WERI-Rb-1 (cell line): ENCODE measurements at regions not wholly inside any gene's neighbourhood (a gene's known extent, or its start where the extent isn't known, plus 50 kb on each side); places are given as distances from the start of the nearest gene placed in this dataset.

Experiments used
- DNase-seq: peaks from one replicate; pipeline ENCODE4 v3.0.0-alpha.2; 2020
- H3K27ac ChIP-seq: fragments of 250-450 bp; sonication (Bioruptor Pico); 2 replicates; pipeline ENCODE4 v1.5.1; 2020; ENCODE audit warnings: mild to moderate bottlenecking, moderate library complexity
- H3K27me3 ChIP-seq: fragments of 250-450 bp; sonication (Bioruptor Pico); 2 replicates; pipeline ENCODE4 v1.5.1; 2021; ENCODE audit warnings: mild to moderate bottlenecking, low read depth, moderate library complexity; ENCODE audit not compliant: insufficient read depth, severe bottlenecking
- H3K36me3 ChIP-seq: fragments of 250-450 bp; sonication (Bioruptor Pico); 2 replicates; pipeline ENCODE4 v1.5.1; 2020; ENCODE audit warnings: mild to moderate bottlenecking, moderate library complexity
- H3K4me3 ChIP-seq: 2 replicates; pipeline ENCODE4 v1.5.1; 2011; ENCODE audit warnings: low read depth, mild to moderate bottlenecking, control low read depth, low read length
- H3K9me3 ChIP-seq: fragments of 250-450 bp; sonication (Bioruptor Pico); 2 replicates; pipeline ENCODE4 v1.5.1; 2021; ENCODE audit warnings: mild to moderate bottlenecking, moderate library complexity; ENCODE audit not compliant: severe bottlenecking
- TF ChIP-seq, protein P1 (sequence below): IDR thresholded peaks from 2 replicates; pipeline ENCODE4 v1.5.1; 2011; ENCODE audit warnings: low read depth, mild to moderate bottlenecking, control low read depth, inconsistent platforms, low read length

DNA sequence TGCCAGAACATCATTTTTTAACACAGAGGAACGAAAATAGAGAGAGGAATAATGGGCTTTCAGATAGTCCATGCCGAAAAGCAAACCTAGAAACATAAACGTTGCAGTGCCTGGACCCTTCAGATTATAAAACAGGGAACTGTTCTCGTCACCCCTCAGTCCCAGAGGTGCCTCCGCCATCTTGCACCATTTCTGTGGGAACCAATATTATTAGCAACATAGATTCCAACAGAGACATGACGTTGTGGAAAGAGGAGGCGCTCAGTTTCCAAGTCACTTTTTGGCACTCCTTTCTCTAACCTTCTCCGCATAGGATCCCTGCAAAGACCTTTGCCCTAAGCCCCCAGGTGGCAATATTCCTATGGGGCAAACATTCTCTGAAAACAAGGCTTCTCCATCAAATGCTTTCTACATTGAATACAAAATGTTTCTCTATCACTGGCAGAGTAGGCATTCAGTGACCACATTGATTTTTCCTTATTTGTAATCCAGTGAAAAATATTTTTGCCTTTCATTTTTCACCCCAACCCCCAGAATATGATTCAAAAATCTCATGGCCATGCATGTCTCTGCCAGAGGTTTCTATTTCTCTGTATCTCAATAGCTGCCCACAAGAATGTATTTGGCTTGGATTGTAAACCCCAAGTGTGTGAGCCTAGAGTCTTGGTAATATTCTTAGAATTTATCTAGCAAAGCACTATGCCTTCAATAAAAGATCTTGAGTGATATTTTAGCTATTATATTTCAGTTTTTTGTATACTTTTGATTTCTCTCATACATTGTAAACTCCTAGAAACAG is 500.8 kb upstream of the WWC1 start:
- no peaks in the 10 kb centered on the region for H3K36me3 ChIP-seq
- no peaks in the 10 kb centered on the region for H3K27me3 ChIP-seq
- DNase-seq = no peak
- H3K27ac ChIP-seq = no peak overlapping the region
- no peak overlapping the region for H3K4me3 ChIP-seq
- TF ChIP-seq, protein P1, sequence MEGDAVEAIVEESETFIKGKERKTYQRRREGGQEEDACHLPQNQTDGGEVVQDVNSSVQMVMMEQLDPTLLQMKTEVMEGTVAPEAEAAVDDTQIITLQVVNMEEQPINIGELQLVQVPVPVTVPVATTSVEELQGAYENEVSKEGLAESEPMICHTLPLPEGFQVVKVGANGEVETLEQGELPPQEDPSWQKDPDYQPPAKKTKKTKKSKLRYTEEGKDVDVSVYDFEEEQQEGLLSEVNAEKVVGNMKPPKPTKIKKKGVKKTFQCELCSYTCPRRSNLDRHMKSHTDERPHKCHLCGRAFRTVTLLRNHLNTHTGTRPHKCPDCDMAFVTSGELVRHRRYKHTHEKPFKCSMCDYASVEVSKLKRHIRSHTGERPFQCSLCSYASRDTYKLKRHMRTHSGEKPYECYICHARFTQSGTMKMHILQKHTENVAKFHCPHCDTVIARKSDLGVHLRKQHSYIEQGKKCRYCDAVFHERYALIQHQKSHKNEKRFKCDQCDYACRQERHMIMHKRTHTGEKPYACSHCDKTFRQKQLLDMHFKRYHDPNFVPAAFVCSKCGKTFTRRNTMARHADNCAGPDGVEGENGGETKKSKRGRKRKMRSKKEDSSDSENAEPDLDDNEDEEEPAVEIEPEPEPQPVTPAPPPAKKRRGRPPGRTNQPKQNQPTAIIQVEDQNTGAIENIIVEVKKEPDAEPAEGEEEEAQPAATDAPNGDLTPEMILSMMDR = no peak
- H3K9me3 ChIP-seq = no peaks in the 10 kb centered on the region

DNA sequence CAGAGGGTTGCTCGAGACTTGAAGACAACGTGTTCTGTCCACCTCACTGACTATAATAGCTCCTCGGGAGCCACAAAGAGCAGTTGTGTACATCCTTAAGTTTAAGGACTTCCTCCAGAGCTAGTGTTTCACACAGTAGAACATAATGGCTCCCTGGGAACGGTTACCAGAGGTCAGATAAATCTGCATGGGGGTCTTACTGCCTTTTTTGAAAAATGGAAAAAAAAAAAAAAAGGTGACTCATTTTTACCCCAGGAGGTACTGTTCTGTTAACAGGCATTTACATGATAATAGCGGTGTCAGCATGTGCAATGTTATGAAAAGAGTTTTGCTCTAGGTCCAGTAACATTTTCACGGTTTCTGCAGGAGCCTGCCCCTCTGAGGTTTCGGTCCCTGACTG is 498.9 kb upstream of the WWC1 start:
- Histone ChIP-seq H3K4me3 (no peak overlapping the region), H3K27ac (no peak overlapping the region), H3K27me3 (no peaks in the 10 kb centered on the region), H3K36me3 (no peaks in the 10 kb centered on the region), H3K9me3 (no peaks in the 10 kb centered on the region)
- TF ChIP-seq, protein P1 = no peak
- no peak for DNase-seq

DNA sequence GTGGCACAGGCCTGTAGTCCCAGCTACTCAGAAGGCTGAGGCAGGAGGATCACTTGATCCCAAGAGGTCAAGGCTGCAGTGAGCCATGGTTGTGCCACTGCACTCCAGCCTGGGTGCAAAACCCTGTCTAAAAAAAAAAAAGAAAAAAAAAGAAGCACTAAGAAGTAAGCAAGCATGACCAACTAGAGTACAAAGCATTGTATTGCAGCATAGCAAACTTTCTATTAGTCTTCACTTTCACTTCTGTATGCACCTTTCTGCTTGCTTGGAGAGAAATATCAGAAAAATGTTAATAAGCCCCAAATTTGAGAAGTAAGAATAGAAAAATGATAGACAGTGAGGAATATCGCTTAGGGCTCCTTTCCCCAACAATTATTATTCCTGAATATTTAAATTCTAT is 497.7 kb upstream of the WWC1 start:
- Histone ChIP-seq H3K9me3 (no peaks in the 10 kb centered on the region), H3K27ac (no peak overlapping the region), H3K27me3 (no peaks in the 10 kb centered on the region), H3K4me3 (no peak overlapping the region), H3K36me3 (no peaks in the 10 kb centered on the region)
- TF ChIP-seq, protein P1 = no peak
- DNase-seq = no peak

DNA sequence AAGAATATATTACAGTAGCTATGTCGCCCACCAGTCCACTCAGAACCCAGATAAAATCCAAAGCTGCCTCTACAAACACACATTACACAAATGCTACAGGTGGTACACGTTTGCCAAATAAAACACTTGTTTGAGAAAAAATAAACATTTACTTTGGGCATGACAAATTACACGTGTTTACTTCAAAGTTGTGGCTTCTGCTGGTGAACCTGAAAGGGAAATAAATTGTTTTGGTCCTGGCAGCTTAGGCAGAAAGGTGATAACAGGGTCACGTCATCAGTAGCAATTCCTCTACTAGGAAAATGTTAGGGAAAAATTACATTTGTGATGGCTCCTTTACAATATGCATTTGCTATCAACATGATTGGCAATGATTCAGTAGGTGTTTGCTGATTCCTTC is 497.3 kb upstream of the WWC1 start:
- no peaks in the 10 kb centered on the region for H3K27me3 ChIP-seq
- H3K36me3 ChIP-seq = no peaks in the 10 kb centered on the region
- DNase-seq = no peak
- H3K9me3 ChIP-seq = no peaks in the 10 kb centered on the region
- no peak overlapping the region for H3K4me3 ChIP-seq
- TF ChIP-seq, protein P1 = no peak
- no peak overlapping the region for H3K27ac ChIP-seq

DNA sequence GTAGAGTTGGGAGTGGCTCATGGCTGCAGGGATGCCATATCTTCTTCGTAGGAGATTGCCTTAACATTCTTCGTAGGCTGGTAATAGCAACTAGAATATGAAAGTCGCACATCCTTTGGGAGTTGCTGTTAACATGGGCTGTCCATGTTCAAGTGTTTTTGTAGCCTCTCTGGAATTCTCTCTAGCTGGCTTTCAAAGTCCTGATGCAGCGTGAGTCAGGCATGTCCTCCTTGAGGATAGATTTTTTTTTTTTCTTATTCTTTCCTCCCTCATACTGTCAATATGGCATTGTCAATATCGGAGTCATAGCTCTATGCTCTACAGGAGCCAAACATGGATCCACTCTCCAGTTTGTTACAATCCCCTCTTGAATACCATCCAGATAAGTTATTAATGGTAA is 494.8 kb upstream of the WWC1 start:
- TF ChIP-seq, protein P1 = no peak

DNA sequence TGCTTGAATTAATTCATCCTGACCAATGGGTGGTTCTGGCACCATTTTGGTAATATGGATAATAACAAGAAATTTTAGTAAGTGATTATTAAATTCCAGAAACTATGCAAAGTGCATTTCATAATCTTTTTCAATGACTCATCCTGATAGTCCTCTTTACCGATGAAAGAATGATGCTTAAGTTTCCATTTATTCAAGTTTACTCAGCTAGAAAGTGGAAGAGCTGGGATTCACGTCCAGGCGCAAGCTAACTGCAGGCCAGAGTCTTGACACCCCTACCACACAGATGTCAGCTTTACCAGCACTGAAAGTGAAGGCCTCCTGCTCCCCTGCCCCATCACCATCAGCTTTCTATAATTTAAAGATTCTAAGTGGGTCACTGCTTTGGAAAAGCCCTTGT is 493.5 kb upstream of the WWC1 start:
- Histone ChIP-seq H3K9me3 (no peaks in the 10 kb centered on the region), H3K36me3 (no peaks in the 10 kb centered on the region), H3K4me3 (no peak overlapping the region), H3K27me3 (no peaks in the 10 kb centered on the region), H3K27ac (no peak overlapping the region)
- TF ChIP-seq, protein P1 = no peak
- no peak for DNase-seq

More for the DNA sequence above, 494.8 kb upstream of the WWC1 start:
- no peaks in the 10 kb centered on the region for H3K9me3 ChIP-seq
- no peak overlapping the region for H3K27ac ChIP-seq
- no peaks in the 10 kb centered on the region for H3K27me3 ChIP-seq
- H3K4me3 ChIP-seq = no peak overlapping the region
- H3K36me3 ChIP-seq = no peaks in the 10 kb centered on the region
- DNase-seq = no peak
